HG02970 (cell line): ENCODE measurements at regions not wholly inside any gene's neighbourhood (a gene's known extent, or its start where the extent isn't known, plus 50 kb on each side); places are given as distances from the start of the nearest gene placed in this dataset.

Source experiments
- ATAC-seq: cut with Tn5 transposase; IDR thresholded peaks from one replicate; pipeline ENCODE4 v1.9.1; 2021; ENCODE audit warnings: mild to moderate bottlenecking, moderate library complexity, moderate number of reproducible peaks; ENCODE audit not compliant: unreplicated experiment, low FRiP score

DNA sequence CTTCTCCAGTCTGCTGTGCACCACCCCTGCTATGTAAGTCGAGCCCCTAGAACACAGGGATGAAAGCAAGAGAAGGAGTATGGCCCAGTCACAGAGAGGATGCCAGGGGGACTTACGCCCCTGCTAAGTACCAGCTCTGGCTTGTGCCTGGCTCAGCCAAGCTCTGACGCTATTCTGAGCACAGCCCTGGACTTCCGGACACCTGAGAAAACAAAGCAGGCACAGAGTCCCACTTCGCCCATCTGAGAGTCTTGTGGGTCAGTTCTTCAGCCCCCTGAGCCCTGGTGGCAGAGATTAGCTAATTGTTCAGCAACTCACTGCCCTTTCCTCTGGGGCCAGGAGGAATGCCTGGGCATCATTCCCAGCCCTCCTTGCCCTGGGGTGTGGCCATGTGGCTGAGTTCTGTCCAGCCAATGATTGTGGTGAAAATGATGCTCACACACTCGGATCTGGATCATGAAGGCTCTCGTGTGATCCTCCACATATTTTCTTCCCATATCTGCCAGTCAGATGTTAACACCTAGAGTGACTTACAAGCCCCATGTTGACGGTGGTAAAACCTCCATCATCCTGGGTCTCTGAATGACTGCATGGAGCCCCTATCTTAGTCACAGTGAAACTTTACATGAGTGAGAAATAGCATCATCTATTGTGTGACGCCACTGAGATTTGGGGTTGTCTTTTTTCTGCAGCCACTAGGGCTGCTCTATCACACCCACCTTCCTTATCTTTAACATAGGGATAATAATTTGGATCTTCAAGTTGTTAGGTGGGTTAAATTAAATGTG, 105.7 kb downstream of the TPRA1 start:
- no peak for ATAC-seq

DNA sequence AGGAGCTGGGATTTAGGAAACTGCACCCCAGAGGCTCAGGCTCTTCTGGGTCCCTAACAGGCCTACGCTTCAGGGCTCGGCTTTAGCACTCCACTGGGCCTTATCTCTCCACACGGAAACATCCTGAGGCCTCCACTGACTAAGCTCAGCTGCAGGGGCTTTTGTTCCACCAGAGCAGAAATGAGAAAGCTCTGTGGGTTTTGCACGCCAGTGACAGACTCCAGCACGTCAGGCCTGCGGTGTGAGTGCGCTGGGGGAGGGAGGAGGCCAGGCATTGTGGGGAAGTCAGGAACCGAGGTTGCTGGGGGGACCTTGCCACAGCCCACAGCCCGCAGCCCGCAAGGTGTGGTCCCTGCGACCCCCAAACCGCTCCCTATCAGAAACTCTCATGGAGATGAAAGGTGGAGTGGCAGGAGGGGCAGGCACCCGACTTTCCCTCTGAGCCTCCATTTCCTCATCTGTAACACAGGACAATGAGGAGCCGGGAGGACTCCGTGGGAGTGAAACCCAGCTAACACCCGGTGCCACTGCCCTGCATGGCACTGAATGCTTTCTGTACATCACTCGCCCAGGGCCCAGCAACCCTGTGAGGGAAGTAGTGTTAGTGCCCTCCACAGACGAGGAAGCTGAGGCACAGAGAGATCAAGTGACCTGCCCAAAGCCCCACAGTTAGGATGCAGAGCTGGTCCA, 106.5 kb downstream of the TPRA1 start:
- ATAC-seq, result no peak

DNA sequence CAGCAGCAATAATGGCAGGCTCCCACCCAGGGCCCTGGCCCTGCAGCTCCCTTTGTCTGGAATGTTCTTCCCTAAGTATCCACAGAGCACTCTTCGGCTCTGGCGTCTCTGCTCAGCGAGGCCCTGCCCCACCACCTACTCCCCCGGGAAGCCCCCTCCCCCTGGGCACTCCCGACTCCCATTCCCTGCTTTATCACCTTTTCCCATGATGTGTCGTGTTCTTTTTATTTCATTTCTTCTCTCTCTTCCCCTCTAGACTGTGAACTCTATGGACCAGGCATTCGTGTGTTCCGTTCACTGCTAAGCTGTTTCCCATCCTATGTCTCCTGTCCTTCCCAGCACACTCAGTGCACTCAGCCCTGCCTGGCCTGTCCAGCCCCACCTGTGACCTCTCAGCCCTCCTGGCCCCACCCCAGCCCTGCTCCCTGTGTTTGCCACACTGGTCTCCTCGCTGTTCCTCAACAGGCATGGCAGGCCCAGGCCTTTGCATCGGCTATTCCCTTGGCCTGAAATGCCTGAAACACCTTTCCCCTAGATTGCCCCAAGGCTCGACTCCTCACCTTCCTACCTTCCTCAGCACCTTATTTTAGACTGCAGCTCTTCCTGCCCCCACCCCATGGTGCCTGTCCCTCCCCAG, 107.4 kb downstream of the TPRA1 start:
- no peak for ATAC-seq

DNA sequence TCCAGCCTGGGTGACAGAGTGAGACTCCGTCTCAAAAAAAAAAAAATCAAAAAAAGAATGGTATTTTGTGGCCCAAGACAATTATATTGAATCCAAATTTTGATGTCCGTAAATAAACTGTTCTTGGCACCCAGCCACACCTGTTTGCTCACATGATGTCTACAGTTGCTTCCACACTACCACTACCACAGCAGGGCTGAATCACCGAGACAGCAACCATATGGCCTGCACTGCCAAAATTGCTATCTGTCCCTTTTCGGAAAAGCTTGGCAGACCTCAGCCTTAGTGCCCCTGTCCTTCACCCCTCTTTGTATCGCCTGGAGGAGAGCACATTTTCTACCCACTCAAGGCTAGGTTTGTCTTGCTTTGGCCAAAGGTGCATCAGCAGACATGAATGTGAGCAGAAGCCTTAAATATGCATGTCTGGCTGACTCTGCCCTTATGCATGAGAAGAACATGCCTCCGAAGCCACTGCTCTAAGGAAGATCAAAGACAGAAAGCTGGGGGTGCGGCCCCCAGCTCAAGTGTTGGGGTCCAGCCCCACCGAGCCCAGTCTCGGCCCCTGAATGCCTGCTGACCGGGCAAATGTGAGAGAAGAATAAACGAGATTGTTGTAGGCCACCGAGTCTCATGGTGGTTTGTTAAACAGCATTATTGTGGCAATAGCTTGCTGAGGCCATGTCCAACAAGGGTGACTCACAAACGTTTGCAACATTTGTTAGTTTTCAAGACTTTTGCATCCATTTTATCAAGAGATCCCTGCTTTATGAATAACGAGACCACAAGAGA, 108.1 kb downstream of the TPRA1 start:
- ATAC-seq, result no peak

DNA sequence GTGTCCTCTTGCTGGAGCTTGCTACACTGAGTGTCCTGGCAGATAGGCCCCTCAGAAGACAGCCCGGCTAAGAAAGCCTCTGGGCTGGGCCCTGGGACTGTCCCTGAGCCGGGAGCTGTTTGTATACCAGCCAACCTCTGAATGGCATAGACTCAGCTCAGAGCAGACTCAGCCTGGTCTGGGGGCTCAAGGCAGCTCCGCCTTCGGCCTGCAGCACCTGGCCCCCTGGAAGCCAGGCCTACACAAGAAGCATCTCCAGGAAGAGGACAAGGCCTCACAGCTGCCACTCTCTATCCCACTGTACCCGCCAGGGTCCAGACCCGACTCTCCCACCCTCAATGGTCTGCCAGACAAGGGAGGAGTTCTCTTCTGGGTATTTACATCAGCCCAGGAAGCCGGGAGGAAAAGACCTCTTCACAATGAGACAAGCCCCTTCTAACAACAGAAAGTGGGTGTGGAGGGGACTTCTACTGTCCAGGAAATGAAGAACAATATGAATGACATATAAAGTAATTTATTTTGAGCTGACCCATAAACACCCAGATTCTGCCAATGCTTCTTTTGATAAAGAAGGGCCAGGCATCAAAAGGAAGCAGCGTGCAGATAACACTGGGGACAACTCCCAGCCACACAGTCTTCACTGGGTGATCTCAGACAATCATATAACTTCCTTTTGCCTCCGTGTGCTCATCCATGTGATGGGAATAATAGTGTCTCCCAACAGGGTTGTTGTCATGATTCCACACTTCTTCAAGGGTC, 110.2 kb downstream of the TPRA1 start:
- ATAC-seq, result no peak

DNA sequence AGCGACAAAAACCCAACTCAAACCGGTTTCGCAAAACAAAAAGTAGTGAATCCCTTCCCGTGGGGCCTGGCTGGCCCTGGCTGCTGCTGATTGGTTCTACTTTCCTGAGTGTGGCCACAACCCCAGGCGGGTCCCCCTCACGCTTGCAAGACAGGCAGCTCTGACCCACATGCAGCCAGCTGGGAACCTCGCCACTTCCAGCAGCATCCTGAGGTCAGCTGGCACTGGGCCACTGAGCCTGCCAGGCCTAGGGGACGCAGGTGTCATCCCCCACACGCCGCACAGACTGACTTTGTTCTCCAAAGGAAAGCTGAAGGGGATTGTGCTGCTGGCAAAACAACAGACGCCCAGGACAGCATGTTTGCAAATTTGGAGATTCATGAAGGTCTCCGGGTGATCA, 111.1 kb downstream of the TPRA1 start:
- no peak for ATAC-seq

DNA sequence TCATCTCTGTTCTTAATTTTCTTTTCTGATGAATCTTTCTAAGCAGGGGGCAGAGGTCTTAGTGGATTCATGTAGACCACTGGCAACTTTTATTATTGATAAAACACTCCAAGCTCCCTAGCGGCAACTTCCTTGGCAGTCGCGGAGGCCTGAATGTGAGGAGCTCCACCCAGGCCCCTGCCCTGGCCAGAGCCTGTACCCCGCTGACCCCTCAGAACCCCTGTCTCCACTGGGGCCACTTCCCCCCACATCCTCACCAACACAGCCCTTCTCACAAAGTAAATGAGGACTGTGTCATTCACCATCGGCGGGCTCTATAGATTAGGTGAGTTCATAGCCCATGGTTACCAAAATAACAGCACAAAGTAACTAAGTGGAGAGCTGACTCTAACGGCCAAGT, 111.6 kb downstream of the TPRA1 start:
- ATAC-seq, result no peak

DNA sequence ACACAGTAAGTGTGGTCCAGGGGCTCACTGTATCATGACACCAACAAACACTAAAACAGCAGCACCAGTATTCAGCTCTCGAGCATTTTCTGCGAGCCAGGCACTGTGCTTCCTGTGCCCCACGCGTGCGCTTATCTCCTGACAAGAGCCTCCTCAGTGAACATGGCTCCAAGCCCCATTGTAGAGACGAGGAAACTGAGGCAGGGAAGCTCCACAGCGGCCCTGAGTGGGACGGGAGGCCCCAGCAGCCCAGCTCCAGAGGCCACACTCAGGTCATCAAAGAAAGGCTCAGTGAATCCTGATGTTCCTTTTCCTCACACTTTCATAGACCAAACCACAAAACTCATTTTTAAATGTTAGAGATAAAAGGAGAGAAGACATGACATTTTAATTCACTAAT, 113.1 kb downstream of the TPRA1 start:
- no peak for ATAC-seq

DNA sequence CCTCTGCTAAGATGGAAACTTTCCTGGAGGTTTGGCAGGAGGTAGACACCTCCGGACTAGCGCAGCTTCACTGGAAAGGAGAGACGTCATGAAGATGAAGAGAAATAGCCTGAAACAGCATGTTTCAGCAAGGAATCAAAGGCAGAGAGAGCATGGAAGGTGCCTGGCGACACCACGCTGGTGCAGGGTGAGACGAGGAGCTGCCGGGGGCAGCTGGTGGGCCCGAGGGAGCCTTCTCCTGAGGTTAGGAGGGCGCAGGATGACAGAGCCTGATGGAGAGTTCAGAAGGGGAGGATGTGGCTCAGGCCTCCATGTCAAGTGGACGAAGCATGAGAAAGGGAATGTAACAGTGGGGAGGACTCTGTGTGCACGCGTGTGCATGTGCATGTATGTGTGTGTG, 113.6 kb downstream of the TPRA1 start:
- no peak for ATAC-seq

DNA sequence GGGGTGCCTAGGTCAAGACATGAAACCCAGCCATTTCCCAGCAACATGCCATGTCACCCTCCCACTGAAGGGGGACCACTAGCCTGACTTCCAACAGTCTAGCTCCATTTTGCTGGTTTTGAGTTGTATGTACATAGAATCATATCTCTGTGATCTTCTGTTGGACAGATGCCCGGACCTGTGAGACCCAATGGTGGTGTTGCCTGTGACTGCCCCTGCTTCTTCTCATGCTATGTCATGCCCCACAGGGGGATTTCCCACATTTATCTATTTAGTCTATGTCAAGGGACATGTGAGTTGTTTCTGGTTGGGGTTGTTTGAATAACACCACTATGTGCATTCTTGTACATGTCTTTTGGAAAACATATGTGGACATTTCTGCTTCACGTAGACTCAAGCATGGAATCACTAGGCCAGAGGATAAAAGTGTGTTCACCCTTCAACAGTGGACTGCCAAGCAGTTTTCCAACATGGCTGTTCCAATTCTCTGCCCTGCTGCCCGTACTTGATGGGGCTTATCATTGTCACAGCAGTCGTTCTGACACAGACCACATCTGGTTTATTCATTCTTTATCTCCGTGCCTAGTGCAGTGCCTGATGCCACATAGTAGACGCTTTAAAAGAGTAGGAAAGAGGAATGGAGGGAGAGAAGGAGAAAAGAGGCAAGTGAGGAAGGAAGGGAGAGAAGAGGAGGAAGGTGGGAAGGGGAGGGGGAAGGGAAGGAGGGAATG, 114.4 kb downstream of the TPRA1 start:
- no peak for ATAC-seq

DNA sequence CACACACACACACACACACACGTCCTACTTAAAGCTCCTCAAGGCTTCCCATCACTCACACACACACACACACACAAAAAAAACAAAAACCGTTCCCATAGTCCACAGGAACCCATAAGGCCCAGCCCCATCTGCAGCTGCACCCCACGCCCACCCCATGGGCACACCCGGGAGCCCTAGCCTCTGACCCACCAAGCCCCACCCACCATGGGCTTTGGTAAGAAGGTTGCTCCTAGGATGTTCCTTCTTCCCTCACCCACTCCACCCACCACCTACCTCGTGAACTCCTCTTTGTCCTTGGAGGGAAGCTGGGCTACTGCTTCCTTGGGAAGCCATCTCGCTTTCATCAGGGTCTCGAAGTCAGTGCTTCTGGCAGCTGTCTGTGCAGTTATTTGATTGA, 115.1 kb downstream of the TPRA1 start:
- ATAC-seq, result no peak

DNA sequence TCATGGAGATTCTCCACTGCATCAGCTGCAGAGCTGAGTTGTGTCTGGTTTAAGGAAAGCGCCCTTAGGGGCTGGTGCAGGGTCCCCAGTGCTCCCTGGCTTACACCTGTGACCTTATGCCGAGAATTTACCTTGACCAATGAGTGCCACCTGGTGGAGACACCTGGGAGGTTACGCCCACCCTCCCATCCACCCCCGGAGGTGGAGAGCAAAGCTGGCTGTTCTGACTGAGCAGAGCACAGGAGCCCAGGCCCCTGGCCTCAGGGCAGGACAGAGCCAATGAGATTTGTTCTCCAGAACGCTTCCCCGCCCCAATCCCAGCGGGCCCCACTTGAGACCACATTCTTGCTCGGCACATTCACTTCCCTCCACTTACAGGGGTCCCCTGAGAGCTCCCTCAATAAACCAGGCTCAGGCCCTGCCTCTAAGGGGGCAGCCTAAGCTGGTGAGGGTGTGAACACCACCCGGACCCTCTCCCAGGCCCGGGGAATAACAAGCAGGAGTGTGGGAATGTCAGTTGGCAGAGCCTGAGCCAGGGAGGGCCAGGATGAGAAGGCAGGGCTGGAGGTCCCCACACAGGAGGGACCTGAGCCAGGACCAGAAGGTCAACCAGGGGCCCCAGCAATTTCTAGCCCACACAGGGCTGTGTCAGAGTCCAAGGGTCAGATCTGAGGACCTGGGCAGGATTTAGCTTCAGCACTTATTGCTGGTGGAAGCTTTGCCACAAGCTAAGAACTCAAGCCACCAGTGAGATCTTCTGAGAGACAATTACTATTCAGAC, 117.1 kb downstream of the TPRA1 start:
- ATAC-seq, result no peak

DNA sequence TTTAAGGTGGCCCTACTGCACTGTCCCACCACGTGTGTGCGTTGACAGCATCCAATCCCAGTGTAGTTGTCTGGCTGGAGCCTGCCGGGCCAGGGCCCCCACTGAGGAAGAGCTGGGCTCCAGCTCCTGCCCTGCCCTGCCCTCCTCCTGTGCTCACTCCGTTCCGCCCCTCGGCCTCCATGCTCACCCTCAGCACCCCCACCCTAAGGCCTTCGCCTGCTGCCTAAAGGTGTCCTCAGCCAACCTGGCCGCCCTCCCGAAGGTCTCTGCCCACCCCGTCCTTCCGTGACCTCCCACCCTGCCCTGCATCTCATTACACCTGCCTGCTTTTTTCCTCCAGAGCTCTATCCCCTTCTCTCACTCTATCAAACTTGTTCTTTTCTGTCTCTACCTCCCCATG, 118.0 kb downstream of the TPRA1 start:
- ATAC-seq, result no peak

DNA sequence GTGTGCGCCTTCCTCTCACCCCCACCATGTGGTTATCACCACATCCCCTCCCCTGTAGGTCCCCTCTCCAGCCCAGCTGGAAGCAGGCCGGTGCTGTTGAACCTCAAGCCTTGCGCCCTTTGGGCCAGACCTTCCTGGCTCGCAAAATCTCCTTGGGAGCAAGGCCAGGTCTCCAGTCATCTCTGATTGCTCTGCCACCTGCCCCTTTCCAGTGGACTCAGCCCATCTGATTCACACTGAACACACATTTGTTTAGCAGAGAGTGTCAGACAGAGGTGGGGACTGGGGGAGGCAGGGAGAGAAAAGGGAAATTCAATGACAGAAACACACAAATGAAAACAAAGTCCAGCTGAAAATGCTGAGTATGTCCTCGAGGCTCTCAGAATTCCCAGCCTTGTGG, 119.4 kb downstream of the TPRA1 start:
- ATAC-seq, result no peak

DNA sequence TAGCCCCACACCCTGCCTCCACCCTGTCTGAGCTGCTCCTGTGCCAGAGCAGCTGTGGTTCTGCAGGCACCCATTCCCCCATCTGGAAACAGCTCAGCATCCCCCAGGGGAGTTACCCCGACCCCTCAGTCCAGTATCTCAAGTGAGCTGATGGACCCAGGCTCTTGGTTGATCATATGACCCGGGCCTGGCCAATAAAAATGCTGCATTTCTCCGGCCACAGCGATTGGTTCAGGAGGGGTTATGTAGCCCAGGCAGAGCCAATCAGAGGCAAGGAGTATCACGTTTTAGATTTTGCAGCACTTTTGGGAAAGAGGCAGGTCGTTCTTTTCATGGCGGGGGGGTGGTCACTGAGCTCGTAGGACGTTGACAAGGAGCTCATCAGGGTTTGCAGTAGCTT, 120.8 kb downstream of the TPRA1 start:
- ATAC-seq, result no peak

DNA sequence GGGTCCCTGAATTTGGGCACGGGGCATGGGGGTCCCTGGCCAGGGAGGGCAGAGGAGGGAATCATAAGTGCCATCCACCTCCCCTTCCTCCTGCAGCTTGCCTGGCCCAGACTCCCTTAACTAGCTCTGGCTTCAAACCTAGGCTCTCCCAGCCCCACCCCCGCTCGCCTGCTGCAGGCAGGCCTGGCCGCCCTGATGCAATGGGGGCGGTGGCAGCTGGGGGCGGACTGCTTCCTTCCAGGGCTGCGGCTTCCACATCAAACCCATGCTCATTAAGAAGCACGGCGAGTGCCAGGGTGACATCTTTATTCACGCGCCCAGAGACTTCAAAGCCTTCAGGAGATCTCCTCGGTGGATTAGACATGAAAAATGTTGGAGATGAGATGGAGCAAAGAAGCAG, 123.1 kb downstream of the TPRA1 start:
- ATAC-seq, result no peak

DNA sequence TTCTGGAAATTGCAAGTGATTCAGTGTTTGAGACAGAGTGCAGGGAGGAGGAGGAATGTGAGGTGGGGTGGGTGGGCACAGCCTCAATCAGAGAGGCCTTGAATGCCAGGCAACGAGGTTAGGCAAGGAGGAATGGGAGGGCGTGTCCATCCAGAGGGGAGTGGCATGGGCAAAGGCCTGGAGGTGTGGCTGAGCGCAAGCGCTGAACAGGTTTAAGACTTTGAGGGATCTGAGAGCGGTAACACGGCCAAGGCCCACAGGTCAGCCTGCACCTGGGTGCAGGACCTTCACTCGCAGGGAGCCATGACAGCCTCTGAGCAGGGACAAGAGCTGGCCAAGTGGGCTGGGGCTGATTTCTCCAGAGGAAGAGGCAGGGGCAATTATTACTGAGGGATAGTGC, 125.9 kb downstream of the TPRA1 start:
- ATAC-seq, result no peak

DNA sequence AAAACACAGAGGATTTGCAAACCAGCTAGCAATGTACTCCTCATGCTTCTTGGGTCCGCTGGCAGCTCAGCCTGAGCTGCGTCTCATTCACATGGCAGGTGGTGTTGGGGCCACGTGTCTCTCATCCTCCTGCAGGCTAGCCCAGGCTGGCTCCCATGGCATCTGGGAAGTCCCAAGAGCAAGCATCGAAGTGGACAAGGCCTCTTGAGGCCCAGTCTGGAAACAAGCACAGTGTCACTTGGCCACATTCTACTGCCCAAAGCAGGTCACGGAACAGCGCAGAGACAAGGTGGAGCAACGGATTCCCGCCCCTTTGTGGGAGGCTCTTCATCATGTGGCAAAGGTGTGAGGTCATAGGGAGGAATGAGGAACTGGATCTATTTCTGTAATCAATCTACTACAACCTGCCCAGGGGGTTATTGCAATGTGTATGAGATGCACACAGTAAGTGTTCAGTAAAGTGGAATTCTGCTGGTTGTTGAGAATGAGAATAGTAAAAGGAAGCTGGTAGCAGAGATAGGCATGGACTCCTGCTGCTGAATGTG, 128.3 kb downstream of the TPRA1 start:
- ATAC-seq, result no peak
